Osteocyte (in vitro differentiated cells): ENCODE measurements at regions not wholly inside any gene's neighbourhood (a gene's known extent, or its start where the extent isn't known, plus 50 kb on each side); places are given as distances from the start of the nearest gene placed in this dataset.

Source experiments
- DNase-seq: peaks from one replicate; pipeline ENCODE4 v3.0.0; 2021; ENCODE audit warnings: mixed read lengths; ENCODE audit not compliant: unreplicated experiment; ENCODE audit errors: extremely low spot score
- H3K27ac Mint-ChIP-seq: one replicate; pipeline ENCODE4 v1.8.0; 2021; ENCODE audit warnings: mild to moderate bottlenecking, mixed read lengths; ENCODE audit not compliant: unreplicated experiment
- H3K27me3 Mint-ChIP-seq: one replicate; pipeline ENCODE4 v1.8.0; 2021; ENCODE audit warnings: mixed read lengths; ENCODE audit not compliant: unreplicated experiment
- H3K36me3 Mint-ChIP-seq: one replicate; pipeline ENCODE4 v1.8.0; 2021; ENCODE audit warnings: mixed read lengths; ENCODE audit not compliant: unreplicated experiment
- H3K4me1 Mint-ChIP-seq: one replicate; pipeline ENCODE4 v1.8.0; 2021; ENCODE audit warnings: mixed read lengths; ENCODE audit not compliant: unreplicated experiment
- H3K4me3 Mint-ChIP-seq: one replicate; pipeline ENCODE4 v1.8.0; 2021; ENCODE audit warnings: mild to moderate bottlenecking, moderate library complexity, mixed read lengths; ENCODE audit not compliant: unreplicated experiment
- H3K9me3 Mint-ChIP-seq: one replicate; pipeline ENCODE4 v1.8.0; 2021; ENCODE audit warnings: mixed read lengths; ENCODE audit not compliant: unreplicated experiment
- CTCF ChIP-seq: fragments of 200-600 bp; sonication (generic); IDR thresholded peaks from 2 replicates; pipeline ENCODE4 v1.5.0; 2021; ENCODE audit warnings: antibody characterized with exemption, mild to moderate bottlenecking, moderate library complexity

GRCh38 chr1:90504509-90504908 is 212.6 kb downstream of the BARHL2 start:
- no peak for DNase-seq
- Mint-ChIP-seq H3K27me3 (peaks cover 3% of the 10 kb centered on the region), H3K27ac (no peak overlapping the region), H3K4me1 (no peaks in the 10 kb centered on the region), H3K9me3 (no peaks in the 10 kb centered on the region), H3K4me3 (no peak overlapping the region), H3K36me3 (no peaks in the 10 kb centered on the region)
- TF ChIP-seq CTCF = no peak

DNA sequence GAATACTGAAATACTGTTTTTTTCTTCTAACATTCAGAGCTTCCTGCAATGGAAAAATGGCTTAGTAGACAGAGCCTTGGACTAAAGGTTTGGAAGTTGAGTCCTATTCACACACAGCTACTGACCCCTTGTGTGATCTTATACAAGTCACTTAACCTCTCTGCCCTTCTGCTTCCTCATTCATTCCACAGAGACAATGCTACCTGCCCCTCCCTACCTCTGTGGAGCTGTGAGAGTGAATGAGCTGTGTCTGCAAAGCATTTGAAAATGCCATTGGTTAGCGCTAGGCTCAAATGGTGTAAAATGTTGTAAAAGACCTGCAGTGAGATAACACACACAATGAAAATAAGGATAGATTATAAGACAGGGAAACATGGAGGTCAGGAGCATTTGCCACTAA is 214.4 kb downstream of the BARHL2 start:
- TF ChIP-seq CTCF = no peak
- H3K9me3 Mint-ChIP-seq = no peaks in the 10 kb centered on the region
- no peaks in the 10 kb centered on the region for H3K36me3 Mint-ChIP-seq
- no peak overlapping the region for H3K4me3 Mint-ChIP-seq
- peaks cover 3% of the 10 kb centered on the region for H3K27me3 Mint-ChIP-seq
- no peak for DNase-seq
- H3K27ac Mint-ChIP-seq = no peak overlapping the region
- H3K4me1 Mint-ChIP-seq = no peaks in the 10 kb centered on the region

GRCh38 chr1:90502194-90502593 is 214.9 kb downstream of the BARHL2 start:
- H3K9me3 Mint-ChIP-seq = no peaks in the 10 kb centered on the region
- no peak overlapping the region for H3K4me3 Mint-ChIP-seq
- H3K4me1 Mint-ChIP-seq = no peaks in the 10 kb centered on the region
- no peaks in the 10 kb centered on the region for H3K36me3 Mint-ChIP-seq
- no peak for TF ChIP-seq CTCF
- H3K27ac Mint-ChIP-seq = no peak overlapping the region
- DNase-seq = no peak
- H3K27me3 Mint-ChIP-seq = peaks cover 3% of the 10 kb centered on the region

GRCh38 chr1:90501281-90501680 is 215.8 kb downstream of the BARHL2 start:
- Mint-ChIP-seq H3K36me3 (no peaks in the 10 kb centered on the region), H3K4me3 (no peak overlapping the region), H3K27me3 (peaks cover 3% of the 10 kb centered on the region), H3K9me3 (no peaks in the 10 kb centered on the region), H3K4me1 (no peaks in the 10 kb centered on the region), H3K27ac (no peak overlapping the region)
- DNase-seq = no peak
- no peak for TF ChIP-seq CTCF

DNA sequence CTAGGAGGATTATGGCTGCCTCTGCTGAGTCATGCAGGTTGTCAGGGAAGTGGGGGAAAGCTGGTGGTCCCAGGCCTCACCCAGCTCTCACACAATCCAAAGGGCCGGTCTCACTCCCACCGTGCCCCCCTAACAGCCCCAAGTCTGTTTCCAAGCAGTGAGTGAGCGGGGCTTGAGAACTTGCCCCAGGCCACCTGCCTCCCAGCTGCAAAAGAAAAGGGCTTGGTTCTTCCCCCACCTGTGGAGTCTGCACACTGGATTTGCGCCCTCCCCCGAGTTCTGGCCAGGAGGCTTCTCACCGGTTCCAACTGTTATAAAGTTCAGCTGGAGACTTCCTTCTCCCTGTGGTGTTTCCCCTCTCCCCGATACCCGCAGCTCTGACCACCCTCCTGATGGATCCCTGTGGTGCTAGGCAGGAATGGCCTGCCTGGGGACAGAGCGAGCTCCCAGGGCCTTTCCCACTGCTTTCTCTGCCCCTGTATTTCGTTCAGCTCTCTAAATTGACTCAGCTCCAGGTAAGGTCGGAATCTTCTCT is 222.3 kb downstream of the BARHL2 start:
- H3K27ac Mint-ChIP-seq = no peak overlapping the region
- DNase-seq = no peak
- H3K9me3 Mint-ChIP-seq = no peaks in the 10 kb centered on the region
- TF ChIP-seq CTCF = no peak
- no peaks in the 10 kb centered on the region for H3K4me1 Mint-ChIP-seq
- H3K36me3 Mint-ChIP-seq = no peaks in the 10 kb centered on the region
- no peak overlapping the region for H3K4me3 Mint-ChIP-seq
- H3K27me3 Mint-ChIP-seq = no peaks in the 10 kb centered on the region
